Body of pancreas (tissue), 4 donors: ENCODE measurements at regions not wholly inside any gene's neighbourhood (a gene's known extent, or its start where the extent isn't known, plus 50 kb on each side); places are given as distances from the start of the nearest gene placed in this dataset.

ENCODE experiments used
- CTCF ChIP-seq, 7 experiments: fragments of 450-650 bp in 4 of 7; fragments of 200-600 bp in 3 of 7; sonication (generic) in 3 of 7; IDR thresholded peaks; one replicate each; pipeline ENCODE4 v1.5.1; 2016 to 2019; ENCODE audit warnings: antibody characterized with exemption in 7 of 7
- POLR2A ChIP-seq, 3 donors: fragments of 450-650 bp; IDR thresholded peaks; one replicate each; pipeline ENCODE4 v1.6.1; 2016; ENCODE audit warnings: antibody characterized with exemption in 3 of 3, mild to moderate bottlenecking in 2 of 3

DNA sequence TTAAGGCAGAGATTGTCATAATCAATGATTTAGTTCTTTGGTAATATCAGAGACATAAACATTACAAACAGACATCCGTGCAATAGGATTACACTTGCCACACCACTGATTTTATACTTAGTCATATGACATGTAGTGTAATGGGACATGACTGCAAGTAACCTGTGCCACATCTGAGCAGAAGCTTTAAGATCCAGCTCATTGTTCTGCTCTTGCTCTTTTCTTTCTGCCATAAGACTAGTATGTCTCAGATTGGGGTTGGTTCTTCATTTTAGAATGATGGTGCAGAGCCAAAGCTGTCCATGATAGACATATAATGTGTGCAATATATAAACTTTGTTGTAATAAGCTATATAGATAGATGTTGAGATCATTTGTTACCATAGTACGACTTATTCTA is 119.7 kb upstream of the SEMA3A start:
- TF ChIP-seq CTCF (IDR thresholded peaks at IDR 0.05): no peak
- TF ChIP-seq POLR2A (IDR thresholded peaks at IDR 0.05): no peak
